Astrocyte (in vitro differentiated cells and primary cell): ENCODE measurements at regions not wholly inside any gene's neighbourhood (a gene's known extent, or its start where the extent isn't known, plus 50 kb on each side); places are given as distances from the start of the nearest gene placed in this dataset.
"Not testable (repeated sequence)": the region's sequence is repeated elsewhere in the genome, so short reads cannot be mapped to it uniquely, and the experiment has no call there.

Experiments used
- DNase-seq: peaks from one replicate; pipeline ENCODE4 v3.0.0-alpha.2; 2010; ENCODE audit warnings: low read depth
- FAIRE-seq: peaks from 2 replicates; lab custom pipeline; 2011; peaks lifted over from hg19 to GRCh38; lab: Jason Lieb, UNC
- H2AFZ ChIP-seq: 2 replicates; pipeline ENCODE4 v1.6.0; 2012; ENCODE audit warnings: low read depth, low read length, inconsistent platforms
- H3K27ac ChIP-seq: 2 replicates; pipeline ENCODE4 v1.5.1; 2011; ENCODE audit warnings: low read depth, low read length, inconsistent platforms
- H3K27me3 ChIP-seq: 2 replicates; pipeline ENCODE4 v1.6.0; 2011; ENCODE audit warnings: low read length, inconsistent platforms; ENCODE audit not compliant: insufficient read depth
- H3K36me3 ChIP-seq: 2 replicates; pipeline ENCODE4 v1.5.1; 2011; ENCODE audit warnings: low read length, inconsistent platforms; ENCODE audit not compliant: insufficient read depth
- H3K4me1 ChIP-seq: 2 replicates; pipeline ENCODE4 v1.5.1; 2011; ENCODE audit warnings: low read length, inconsistent platforms; ENCODE audit not compliant: insufficient read depth
- H3K4me2 ChIP-seq: 2 replicates; pipeline ENCODE4 v1.6.0; 2012; ENCODE audit warnings: low read length, inconsistent platforms
- H3K4me3 ChIP-seq: 2 replicates; pipeline ENCODE4 v1.5.1; 2011; ENCODE audit warnings: low read depth, mild to moderate bottlenecking, low read length, inconsistent platforms; ENCODE audit not compliant: insufficient read depth
- H3K79me2 ChIP-seq: 2 replicates; pipeline ENCODE4 v1.6.0; 2012; ENCODE audit warnings: mild to moderate bottlenecking, low read length, inconsistent platforms; ENCODE audit not compliant: insufficient read depth
- H3K9ac ChIP-seq: 2 replicates; pipeline ENCODE4 v1.6.0; 2012; ENCODE audit warnings: mild to moderate bottlenecking, low read length, inconsistent platforms
- H3K9me3 ChIP-seq: 2 replicates; pipeline ENCODE4 v1.5.1; 2012; ENCODE audit warnings: low read depth, mild to moderate bottlenecking, low read length, inconsistent platforms; ENCODE audit not compliant: insufficient read depth
- H4K20me1 ChIP-seq: 2 replicates; pipeline ENCODE4 v1.6.0; 2012; ENCODE audit warnings: low read length, inconsistent platforms; ENCODE audit not compliant: insufficient read depth
- H3K27ac Mint-ChIP-seq: one replicate; pipeline ENCODE4 v1.8.0; 2021; ENCODE audit warnings: mild to moderate bottlenecking, mixed read lengths; ENCODE audit not compliant: unreplicated experiment
- H3K27me3 Mint-ChIP-seq: one replicate; pipeline ENCODE4 v1.8.0; 2021; ENCODE audit warnings: low read depth, mixed read lengths; ENCODE audit not compliant: unreplicated experiment
- H3K36me3 Mint-ChIP-seq: one replicate; pipeline ENCODE4 v1.8.0; 2021; ENCODE audit warnings: low read depth, mixed read lengths; ENCODE audit not compliant: unreplicated experiment
- H3K4me1 Mint-ChIP-seq: one replicate; pipeline ENCODE4 v1.8.0; 2021; ENCODE audit warnings: low read depth, mixed read lengths; ENCODE audit not compliant: unreplicated experiment
- H3K4me3 Mint-ChIP-seq: one replicate; pipeline ENCODE4 v1.8.0; 2021; ENCODE audit warnings: mild to moderate bottlenecking, moderate library complexity, mixed read lengths; ENCODE audit not compliant: unreplicated experiment
- H3K9me3 Mint-ChIP-seq: one replicate; pipeline ENCODE4 v1.8.0; 2021; ENCODE audit warnings: mild to moderate bottlenecking, mixed read lengths; ENCODE audit not compliant: unreplicated experiment
- CTCF ChIP-seq: IDR thresholded peaks from 2 replicates; pipeline ENCODE4 v1.5.1; 2011; ENCODE audit warnings: low read depth, mild to moderate bottlenecking, inconsistent platforms, low read length, moderate library complexity; ENCODE audit not compliant: insufficient read depth
- EZH2 ChIP-seq: IDR thresholded peaks from 2 replicates; pipeline ENCODE4 v1.6.1; 2012; ENCODE audit warnings: mild to moderate bottlenecking, low read length, inconsistent platforms; ENCODE audit not compliant: insufficient read depth

GRCh38 chr9:17081351-17081750 lies 53.5 kb upstream of the CNTLN start:
- no peak overlapping the region for H3K27ac Mint-ChIP-seq
- no peaks in the 10 kb centered on the region for H3K27me3 ChIP-seq
- H3K27me3 Mint-ChIP-seq = peaks cover 3% of the 10 kb centered on the region
- no peak for TF ChIP-seq CTCF
- TF ChIP-seq EZH2 = no peak
- peaks cover 6% of the 10 kb centered on the region for H3K4me1 Mint-ChIP-seq
- no peak overlapping the region for H3K9ac ChIP-seq
- H3K9me3 ChIP-seq = no peaks in the 10 kb centered on the region
- H3K36me3 Mint-ChIP-seq = no peaks in the 10 kb centered on the region
- no peaks in the 10 kb centered on the region for H3K79me2 ChIP-seq
- H2AFZ ChIP-seq = no peak overlapping the region
- no peaks in the 10 kb centered on the region for H3K36me3 ChIP-seq
- H3K4me2 ChIP-seq = no peak overlapping the region
- H3K4me3 Mint-ChIP-seq = no peak overlapping the region
- no peaks in the 10 kb centered on the region for H3K9me3 Mint-ChIP-seq
- H4K20me1 ChIP-seq = no peaks in the 10 kb centered on the region
- H3K4me1 ChIP-seq = no peaks in the 10 kb centered on the region
- no peak overlapping the region for H3K4me3 ChIP-seq
- no peak overlapping the region for H3K27ac ChIP-seq
- no peak for DNase-seq
- no peak for FAIRE-seq

- Mint-ChIP-seq H3K27me3 (peaks cover 3% of the 10 kb centered on the region), H3K27ac (no peak overlapping the region), H3K4me1 (no peaks in the 10 kb centered on the region), H3K36me3 (no peaks in the 10 kb centered on the region), H3K4me3 (no peak overlapping the region), H3K9me3 (no peaks in the 10 kb centered on the region)
- Histone ChIP-seq H3K9ac (no peak overlapping the region), H3K79me2 (no peaks in the 10 kb centered on the region), H4K20me1 (no peaks in the 10 kb centered on the region), H3K4me3 (no peak overlapping the region), H3K36me3 (no peaks in the 10 kb centered on the region), H3K4me1 (no peaks in the 10 kb centered on the region), H3K27me3 (no peaks in the 10 kb centered on the region), H3K27ac (no peak overlapping the region), H3K4me2 (no peak overlapping the region), H3K9me3 (no peaks in the 10 kb centered on the region), H2AFZ (no peak overlapping the region)
- DNase-seq (no peak), FAIRE-seq (no peak)
- TF ChIP-seq EZH2 (no peak), CTCF (no peak)
These were observed 58.9 kb upstream of the CNTLN start for GRCh38 chr9:17075758-17076485.

GRCh38 chr9:17075146-17075757 lies 59.6 kb upstream of the CNTLN start:
- Histone ChIP-seq H2AFZ (no peak overlapping the region), H4K20me1 (no peaks in the 10 kb centered on the region), H3K27me3 (no peaks in the 10 kb centered on the region), H3K4me2 (no peak overlapping the region), H3K4me3 (no peak overlapping the region), H3K79me2 (no peaks in the 10 kb centered on the region), H3K9me3 (no peaks in the 10 kb centered on the region), H3K4me1 (no peaks in the 10 kb centered on the region), H3K9ac (no peak overlapping the region), H3K36me3 (no peaks in the 10 kb centered on the region), H3K27ac (no peak overlapping the region)
- Mint-ChIP-seq H3K4me1 (no peaks in the 10 kb centered on the region), H3K9me3 (no peaks in the 10 kb centered on the region), H3K27me3 (peaks cover 3% of the 10 kb centered on the region), H3K36me3 (no peaks in the 10 kb centered on the region), H3K27ac (no peak overlapping the region), H3K4me3 (no peak overlapping the region)
- no peak for FAIRE-seq
- no peak for DNase-seq
- no peak for TF ChIP-seq EZH2
- TF ChIP-seq CTCF = no peak

GRCh38 chr9:17072563-17072962 lies 62.3 kb upstream of the CNTLN start:
- not testable (repeated sequence) for H3K79me2 ChIP-seq, DNase-seq, H3K9ac ChIP-seq, H3K4me2 ChIP-seq, H3K36me3 ChIP-seq, H3K9me3 Mint-ChIP-seq, H3K9me3 ChIP-seq, H3K4me1 Mint-ChIP-seq, H3K27me3 Mint-ChIP-seq, H3K4me3 ChIP-seq, H2AFZ ChIP-seq, H3K27ac ChIP-seq, FAIRE-seq, H4K20me1 ChIP-seq, H3K27me3 ChIP-seq, H3K4me1 ChIP-seq, H3K27ac Mint-ChIP-seq, H3K36me3 Mint-ChIP-seq, H3K4me3 Mint-ChIP-seq
